ENCODE measurements at regions not wholly inside any gene's neighbourhood (a gene's known extent, or its start where the extent isn't known, plus 50 kb on each side); places are given as distances from the start of the nearest gene placed in this dataset.

DNA sequence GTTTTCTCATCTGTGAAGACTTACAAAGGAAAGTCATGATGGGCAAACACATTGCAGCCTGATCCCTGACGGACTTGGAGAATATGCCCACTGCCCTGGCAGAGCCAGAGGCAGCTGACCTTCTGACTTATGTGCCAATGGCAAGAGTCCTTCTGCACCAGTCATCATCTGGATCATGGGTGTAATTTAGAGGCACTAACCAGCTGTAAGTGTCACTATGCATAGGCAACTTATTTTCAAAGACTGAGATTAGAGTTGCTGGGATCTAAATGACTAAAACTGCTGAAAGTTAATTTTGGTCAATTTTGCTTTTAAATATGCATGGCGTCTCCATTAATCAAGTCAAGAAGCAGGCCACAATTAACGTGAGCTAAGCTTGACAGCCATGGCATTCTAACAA lies 261.2 kb downstream of the BCL11A start:
- no peak for DNase-seq

GRCh38 chr2:60290509-60290908 lies 262.9 kb downstream of the BCL11A start:
- DNase-seq = no peak

DNA sequence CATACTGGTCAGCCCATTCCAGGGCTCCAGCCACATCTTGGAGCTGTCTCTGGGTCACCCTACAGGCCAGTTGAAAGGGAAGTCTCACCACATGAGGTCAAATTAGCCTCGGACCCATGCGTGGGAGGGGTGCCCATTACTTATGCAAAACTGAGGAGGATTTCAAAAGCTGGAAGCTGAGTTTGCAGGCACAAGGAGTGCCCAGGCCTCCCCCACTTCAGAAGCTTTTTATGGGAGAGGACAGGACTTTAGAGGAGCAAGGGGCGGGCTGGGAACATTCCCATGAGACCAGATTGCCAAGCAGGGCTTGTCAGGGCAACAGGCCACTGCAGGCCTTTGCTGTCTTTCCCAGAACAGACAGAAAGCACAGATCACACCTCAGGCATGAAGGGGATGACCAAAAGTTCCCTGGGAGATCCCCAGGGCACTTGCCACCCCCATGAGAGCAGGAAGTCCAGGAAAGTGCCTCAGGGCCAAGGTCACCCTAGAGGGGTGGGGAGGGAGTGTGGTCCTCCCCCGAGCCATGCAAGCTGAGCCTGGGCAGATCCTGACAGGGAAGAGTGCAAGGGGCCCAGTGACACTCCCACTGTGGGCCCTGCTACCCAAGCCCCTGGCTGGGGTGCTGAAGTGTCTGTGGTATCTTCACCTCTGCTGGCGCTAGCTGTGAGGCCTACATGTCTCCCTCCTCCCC lies 267.7 kb downstream of the BCL11A start:
- no peak for DNase-seq

- DNase-seq = no peak
Observed at GRCh38 chr2:60283626-60284025, 269.8 kb downstream of the BCL11A start.

DNA sequence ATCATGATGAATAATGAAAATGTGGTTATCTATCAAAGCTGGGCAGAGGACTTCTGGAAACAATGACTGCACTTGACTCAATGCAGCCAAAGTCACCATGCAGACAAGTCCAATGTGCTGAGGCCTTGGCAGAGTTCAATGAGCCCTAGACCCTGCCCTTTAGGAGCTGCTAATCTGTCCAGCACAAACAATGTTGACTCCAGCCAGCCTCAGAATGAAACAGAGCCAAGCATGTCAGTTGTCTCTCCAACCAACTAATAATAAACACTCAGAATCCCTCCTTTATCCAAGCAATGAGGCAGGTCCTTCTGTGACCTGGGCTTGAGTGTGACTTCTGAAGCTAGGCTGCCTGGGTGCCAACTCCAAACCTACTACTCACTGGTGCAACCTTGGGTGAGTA lies 270.6 kb downstream of the BCL11A start:
- DNase-seq = no peak

DNA sequence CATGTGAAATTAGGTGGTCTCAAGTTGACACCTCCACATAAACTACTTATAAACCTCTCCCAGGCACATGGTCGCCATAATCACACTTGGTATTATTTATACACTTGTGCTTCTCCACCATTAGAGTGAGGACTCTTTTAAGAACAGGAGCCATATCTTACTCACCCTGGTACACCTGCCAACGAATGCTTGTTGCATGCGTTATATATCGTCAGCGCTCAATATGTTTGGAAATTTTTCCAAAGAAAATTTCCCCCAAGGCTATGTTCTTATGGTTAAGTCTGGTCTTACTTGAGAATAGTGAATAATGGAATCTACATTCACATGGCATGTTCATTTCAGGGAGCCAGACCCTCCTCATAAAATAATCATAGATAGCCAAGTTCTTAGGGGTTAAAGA lies 271.7 kb downstream of the BCL11A start:
- no peak for DNase-seq

- no peak for DNase-seq
Observed at GRCh38 chr2:60280238-60280637, 273.2 kb downstream of the BCL11A start.

- DNase-seq = no peak
Observed at GRCh38 chr2:60278906-60279305, 274.5 kb downstream of the BCL11A start.

- DNase-seq = no peak
Observed at GRCh38 chr2:60275958-60276357, 277.5 kb downstream of the BCL11A start.

DNA sequence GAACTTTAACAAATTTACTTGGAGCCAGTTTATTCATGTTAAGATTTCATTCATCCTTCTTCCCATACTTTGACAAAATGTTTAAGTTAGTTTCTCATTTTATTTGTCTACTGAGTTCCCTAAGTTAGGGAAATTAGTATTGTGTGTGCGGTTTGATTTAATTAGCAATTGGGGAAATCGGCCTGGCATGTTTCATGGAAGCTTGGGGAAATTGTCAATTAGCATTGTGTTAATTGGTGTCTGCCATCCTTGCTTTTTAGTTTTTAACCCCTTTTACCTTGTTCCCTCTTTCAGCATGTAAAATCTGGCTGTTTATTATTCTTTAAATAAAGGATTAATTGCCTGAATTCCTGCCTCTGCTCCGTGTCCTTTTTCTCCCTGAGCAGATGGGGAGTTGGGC lies 279.6 kb downstream of the BCL11A start:
- no peak for DNase-seq

- DNase-seq = no peak
Observed at GRCh38 chr2:60271713-60272112, 281.7 kb downstream of the BCL11A start.

- DNase-seq = no peak
Observed at GRCh38 chr2:60271131-60271530, 282.3 kb downstream of the BCL11A start.

- DNase-seq = no peak
Observed at GRCh38 chr2:60268661-60269060, 284.8 kb downstream of the BCL11A start.

DNA sequence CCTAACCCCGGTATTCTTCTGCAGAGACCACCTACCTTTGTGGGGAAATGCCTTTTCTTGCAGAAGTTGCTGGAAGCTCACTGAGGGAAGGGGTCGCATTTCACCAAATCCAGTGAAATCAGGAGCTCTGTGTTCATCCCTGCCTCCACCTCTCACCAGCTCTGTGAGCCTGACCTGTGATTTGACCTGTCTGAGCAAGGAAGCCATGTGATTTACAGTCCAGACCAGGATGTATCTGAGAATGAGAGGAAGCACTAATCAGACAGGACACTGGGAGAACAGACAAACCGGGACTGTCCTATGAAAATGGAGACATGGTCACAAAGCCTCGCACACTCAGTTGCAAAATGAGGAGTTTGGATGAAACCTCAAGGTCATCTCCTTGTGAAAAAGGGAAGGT lies 285.4 kb downstream of the BCL11A start:
- no peak for DNase-seq

DNA sequence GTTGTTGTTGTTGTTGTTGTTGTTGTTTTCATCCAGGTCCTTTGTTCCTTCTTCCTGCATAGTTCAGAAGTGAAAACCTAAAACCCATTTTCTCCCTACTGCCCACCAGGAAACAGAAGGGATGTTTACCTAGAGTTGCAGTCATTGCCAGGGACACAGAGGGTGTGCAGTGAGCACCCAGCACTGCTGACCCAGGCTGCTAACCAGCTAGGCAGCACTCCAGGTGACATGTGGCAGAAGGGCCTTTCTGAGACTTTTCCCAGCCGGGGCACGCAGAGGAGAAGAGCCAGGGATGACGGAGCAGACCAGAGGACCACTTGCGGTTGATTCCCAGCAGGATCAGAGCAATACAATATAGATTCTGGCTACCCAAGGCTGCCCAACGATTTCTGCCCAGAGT lies 286.3 kb downstream of the BCL11A start:
- DNase-seq = peak; percentile 8

GRCh38 chr2:60262178-60262577 lies 291.3 kb downstream of the BCL11A start:
- DNase-seq = peak; percentile 81

- no peak for DNase-seq
Observed at GRCh38 chr2:60260639-60261296, 292.7 kb downstream of the BCL11A start.

DNA sequence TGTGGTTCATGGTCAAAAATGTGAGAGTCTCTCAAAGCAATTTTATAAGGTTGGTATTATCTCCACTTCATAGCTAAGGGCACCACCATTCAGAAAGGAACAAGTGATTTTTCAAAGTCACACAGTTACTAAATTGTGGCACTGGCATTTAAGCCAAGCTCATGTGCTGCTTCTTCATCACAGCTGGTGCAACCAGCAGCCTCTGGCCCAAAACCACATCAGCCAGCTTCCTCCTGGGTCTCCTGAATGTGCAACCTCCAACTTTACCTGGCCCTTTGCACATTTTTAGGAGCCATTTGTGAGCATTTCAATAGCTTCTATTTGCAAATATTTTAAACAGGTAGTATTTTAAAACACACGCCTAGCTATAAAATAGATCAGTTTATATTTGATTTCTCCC lies 293.7 kb downstream of the BCL11A start:
- DNase-seq = no peak

DNA sequence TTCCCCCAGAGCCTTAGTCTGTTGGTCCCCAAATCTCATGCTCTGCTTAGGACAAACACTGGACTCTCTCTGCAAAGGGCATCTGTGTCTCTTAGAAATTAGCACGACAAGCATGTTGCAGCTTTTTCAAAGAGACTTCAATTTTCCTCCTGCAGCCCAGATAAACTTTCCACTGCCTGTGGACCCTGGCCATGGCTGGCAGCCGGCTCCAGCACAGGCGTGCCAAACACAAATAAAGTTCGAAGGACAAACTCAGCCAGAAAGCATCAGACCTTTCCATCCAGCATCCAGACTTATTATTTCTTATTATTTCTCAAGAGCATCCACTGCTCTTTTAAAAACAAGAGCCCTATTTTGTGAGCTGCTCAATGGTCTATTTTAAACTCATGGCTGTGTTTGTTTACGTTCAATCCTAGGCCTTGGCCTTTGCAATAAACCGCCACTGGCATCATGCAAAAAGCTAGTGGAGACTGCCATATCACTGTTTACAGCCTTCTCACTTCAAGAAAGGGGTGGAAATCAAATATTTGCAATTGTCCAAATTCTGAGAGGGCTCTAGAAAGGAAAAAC lies 300.8 kb downstream of the BCL11A start:
- no peak for DNase-seq

GRCh38 chr2:60251247-60251646 lies 302.2 kb downstream of the BCL11A start:
- no peak for DNase-seq

DNA sequence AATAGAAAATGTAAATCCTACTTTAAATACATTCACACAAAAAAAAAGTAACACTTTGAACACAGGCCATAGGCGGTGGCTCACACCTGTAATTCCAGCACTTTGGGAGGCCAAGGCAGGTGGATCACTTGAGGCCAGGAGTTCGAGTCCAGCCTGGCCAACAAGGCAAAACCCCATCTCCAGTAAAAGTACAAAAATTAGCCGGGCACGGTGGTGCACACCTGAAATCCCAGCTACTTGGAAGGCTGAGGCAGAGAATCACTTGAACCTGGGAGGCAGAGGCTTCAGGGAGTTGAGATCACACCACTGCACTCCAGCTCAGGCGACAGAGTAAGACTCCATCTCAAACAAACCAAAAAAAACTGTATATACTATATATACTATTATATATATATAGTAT lies 303.6 kb downstream of the BCL11A start:
- no peak for DNase-seq

DNA sequence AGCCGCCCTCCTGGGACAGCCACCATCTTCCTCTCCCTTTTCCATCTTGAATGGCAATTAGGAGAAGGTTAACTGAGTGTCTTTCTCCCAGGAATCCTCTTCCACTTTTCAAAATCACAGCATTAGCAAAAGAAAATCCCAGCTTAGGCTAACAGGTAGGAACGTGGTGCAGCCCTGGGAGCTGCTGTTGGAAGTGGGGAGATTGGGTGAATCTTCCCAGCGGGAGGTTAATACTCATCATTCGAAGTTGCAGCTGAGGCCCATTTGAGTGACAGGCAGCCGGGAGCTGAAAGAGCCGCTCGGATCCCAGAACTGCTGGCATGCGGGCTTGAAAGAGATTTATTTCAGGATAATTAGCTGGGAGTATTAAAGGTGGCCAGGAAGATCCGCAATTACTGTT lies 306.0 kb downstream of the BCL11A start:
- no peak for DNase-seq

DNA sequence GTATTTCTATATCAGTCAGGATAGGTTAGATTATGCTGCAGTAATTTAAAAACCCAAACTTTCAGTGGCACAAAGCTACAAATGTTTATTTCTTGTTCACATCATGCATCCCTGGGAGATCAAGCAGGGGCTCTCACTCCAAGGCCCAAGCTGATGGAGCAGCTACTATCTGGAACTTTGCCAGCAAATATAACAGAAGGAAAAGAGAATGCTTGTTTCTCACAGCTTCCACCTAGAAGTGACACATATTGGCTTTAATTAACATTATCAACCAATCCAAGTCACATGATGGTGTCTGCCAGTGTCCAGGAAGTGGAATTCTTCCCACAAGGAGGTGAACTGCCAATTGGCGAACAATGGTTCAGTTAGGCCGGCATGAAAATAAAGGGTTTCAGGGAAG lies 306.9 kb downstream of the BCL11A start:
- DNase-seq = no peak

DNA sequence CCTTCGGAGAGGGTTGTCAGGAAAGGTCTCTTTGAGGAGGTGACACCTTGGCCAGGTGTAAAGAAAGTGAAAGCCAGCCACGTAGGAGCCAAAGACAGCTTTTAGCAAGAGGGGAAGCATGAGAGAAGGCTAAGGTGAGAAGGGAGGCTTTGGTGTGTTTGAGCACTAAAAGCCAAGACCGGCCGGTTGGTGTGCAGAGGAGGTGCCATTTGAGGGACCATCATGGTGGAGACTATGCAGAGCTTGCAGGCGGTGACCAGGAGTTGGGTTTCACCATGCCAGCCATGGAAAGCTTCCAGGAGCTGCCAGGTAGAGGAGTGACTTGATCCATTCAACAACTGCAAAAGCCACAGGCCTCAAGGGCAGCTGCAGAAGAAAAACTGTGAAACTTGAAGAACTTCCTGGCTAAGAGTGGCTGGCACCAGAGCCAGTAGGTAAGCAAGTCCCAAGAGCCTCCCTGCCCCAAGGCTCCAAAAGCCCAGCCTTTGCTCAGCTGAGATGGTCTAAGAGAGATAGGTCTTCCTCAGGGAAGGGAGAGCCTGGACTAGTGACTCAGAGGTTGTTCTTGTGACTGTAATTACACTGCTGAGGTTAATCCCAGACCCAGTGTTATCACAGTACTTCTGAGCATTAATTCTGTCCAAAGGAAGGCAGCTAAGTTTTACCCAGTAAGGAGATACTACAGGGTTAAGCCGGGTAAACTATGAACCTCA lies 319.0 kb downstream of the BCL11A start:
- no peak for DNase-seq
